ENCODE measurements at regions not wholly inside any gene's neighbourhood (a gene's known extent, or its start where the extent isn't known, plus 50 kb on each side); places are given as distances from the start of the nearest gene placed in this dataset.

- no peaks in the 10 kb centered on the region for H3K36me3 ChIP-seq
- no peaks in the 10 kb centered on the region for H3K27me3 ChIP-seq
- WGBS, 2 donors, result 89 to 91% methylated on average over 2 of the region's 2 CpGs
- intact Hi-C loops (cut with DNase I), result no loop called here
- no peaks in the 10 kb centered on the region for H3K9me3 ChIP-seq
- no peak overlapping the region for H3K4me3 ChIP-seq (replicated peaks in 1 of 3)
- DNase-seq, result no peak
- H3K27ac ChIP-seq, result no peak overlapping the region
- no peaks in the 10 kb centered on the region for H3K4me1 ChIP-seq
- no peak for TF ChIP-seq POLR2A (IDR thresholded peaks at IDR 0.05)
These were observed 197.8 kb downstream of the HAO1 start for GRCh38 chr20:7742479-7742878.

- Histone ChIP-seq H3K4me3 (replicated peaks in 1 of 3) (no peak overlapping the region), H3K36me3 (no peaks in the 10 kb centered on the region), H3K4me1 (no peaks in the 10 kb centered on the region), H3K27me3 (no peaks in the 10 kb centered on the region), H3K9me3 (no peaks in the 10 kb centered on the region), H3K27ac (no peak overlapping the region)
- WGBS, 2 donors, result 83 to 93% methylated on average over 1 of the region's 1 CpG
- TF ChIP-seq CTCF (IDR thresholded peaks at IDR 0.05) (no peak), POLR2A (IDR thresholded peaks at IDR 0.05) (no peak)
- intact Hi-C loops (cut with DNase I), result no loop called here
- no peak for DNase-seq
These were observed 195.8 kb downstream of the HAO1 start for GRCh38 chr20:7744411-7744810.

GRCh38 chr20:7748624-7749023 is 191.6 kb downstream of the HAO1 start:
- intact Hi-C loops (cut with DNase I), result no loop called here
- no peak for DNase-seq
- Histone ChIP-seq H3K27me3 (no peaks in the 10 kb centered on the region), H3K27ac (no peak overlapping the region), H3K4me3 (replicated peaks in 1 of 3) (no peak overlapping the region), H3K36me3 (no peaks in the 10 kb centered on the region), H3K9me3 (no peaks in the 10 kb centered on the region), H3K4me1 (no peaks in the 10 kb centered on the region)
- no peak for TF ChIP-seq CTCF (IDR thresholded peaks at IDR 0.05)
- no peak for TF ChIP-seq POLR2A (IDR thresholded peaks at IDR 0.05)

- no peaks in the 10 kb centered on the region for H3K4me1 ChIP-seq
- H3K27ac ChIP-seq, result no peak overlapping the region
- H3K27me3 ChIP-seq, result no peaks in the 10 kb centered on the region
- 92 to 96% methylated on average over 1 of the region's 1 CpG for WGBS, 2 donors
- no peaks in the 10 kb centered on the region for H3K9me3 ChIP-seq
- no peak for DNase-seq
- intact Hi-C loops (cut with DNase I), result no loop called here
- H3K36me3 ChIP-seq, result no peaks in the 10 kb centered on the region
- TF ChIP-seq CTCF (IDR thresholded peaks at IDR 0.05), result no peak
- TF ChIP-seq POLR2A (IDR thresholded peaks at IDR 0.05), result no peak
- H3K4me3 ChIP-seq (replicated peaks in 1 of 3), result no peak overlapping the region
These were observed 186.2 kb downstream of the HAO1 start for GRCh38 chr20:7754102-7754501.

- Histone ChIP-seq H3K27me3 (no peaks in the 10 kb centered on the region), H3K36me3 (no peaks in the 10 kb centered on the region), H3K9me3 (no peaks in the 10 kb centered on the region), H3K27ac (no peak overlapping the region), H3K4me1 (no peaks in the 10 kb centered on the region), H3K4me3 (replicated peaks in 1 of 3) (no peak overlapping the region)
- DNase-seq, result no peak
- TF ChIP-seq CTCF (IDR thresholded peaks at IDR 0.05), result no peak
- TF ChIP-seq POLR2A (IDR thresholded peaks at IDR 0.05), result no peak
- 70 to 81% methylated on average over 3 of the region's 3 CpGs for WGBS, 2 donors
- intact Hi-C loops (cut with DNase I), result no loop called here
These were observed 181.9 kb downstream of the HAO1 start for GRCh38 chr20:7758406-7758805.
